Central memory CD8-positive, alpha-beta T cell (primary cell): ENCODE measurements at regions not wholly inside any gene's neighbourhood (a gene's known extent, or its start where the extent isn't known, plus 50 kb on each side); places are given as distances from the start of the nearest gene placed in this dataset.
"Not testable (repeated sequence)": the region's sequence is repeated elsewhere in the genome, so short reads cannot be mapped to it uniquely, and the experiment has no call there.

Experiments
- ATAC-seq: fragments of 150-1000 bp; cut with Tn5 transposase; replicated peaks from 2 replicates; pipeline ENCODE4 v1.10.0; 2022; ENCODE audit warnings: mild to moderate bottlenecking, moderate FRiP score, moderate number of reproducible peaks; ENCODE audit not compliant: poor library complexity, severe bottlenecking; ENCODE audit errors: extremely low read depth
- DNase-seq, 2 donors: peaks; one replicate each; pipeline ENCODE4 v3.0.0; 2021; ENCODE audit warnings: low spot score in 2 of 2
- H3K27ac Mint-ChIP-seq: one replicate; pipeline ENCODE4 v1.8.0; 2022; ENCODE audit warnings: low read depth, mild to moderate bottlenecking, moderate library complexity, mixed read lengths
- H3K27me3 Mint-ChIP-seq: one replicate; pipeline ENCODE4 v1.8.0; 2022; ENCODE audit warnings: mixed read lengths
- H3K36me3 Mint-ChIP-seq: one replicate; pipeline ENCODE4 v1.8.0; 2022; ENCODE audit warnings: mild to moderate bottlenecking, moderate library complexity, mixed read lengths; ENCODE audit not compliant: insufficient read depth
- H3K4me1 Mint-ChIP-seq: one replicate; pipeline ENCODE4 v1.8.0; 2022; ENCODE audit warnings: mixed read lengths
- H3K4me3 Mint-ChIP-seq: one replicate; pipeline ENCODE4 v1.8.0; 2022; ENCODE audit warnings: mild to moderate bottlenecking, moderate library complexity, mixed read lengths
- H3K9me3 Mint-ChIP-seq: one replicate; pipeline ENCODE4 v1.8.0; 2022; ENCODE audit warnings: mixed read lengths

DNA sequence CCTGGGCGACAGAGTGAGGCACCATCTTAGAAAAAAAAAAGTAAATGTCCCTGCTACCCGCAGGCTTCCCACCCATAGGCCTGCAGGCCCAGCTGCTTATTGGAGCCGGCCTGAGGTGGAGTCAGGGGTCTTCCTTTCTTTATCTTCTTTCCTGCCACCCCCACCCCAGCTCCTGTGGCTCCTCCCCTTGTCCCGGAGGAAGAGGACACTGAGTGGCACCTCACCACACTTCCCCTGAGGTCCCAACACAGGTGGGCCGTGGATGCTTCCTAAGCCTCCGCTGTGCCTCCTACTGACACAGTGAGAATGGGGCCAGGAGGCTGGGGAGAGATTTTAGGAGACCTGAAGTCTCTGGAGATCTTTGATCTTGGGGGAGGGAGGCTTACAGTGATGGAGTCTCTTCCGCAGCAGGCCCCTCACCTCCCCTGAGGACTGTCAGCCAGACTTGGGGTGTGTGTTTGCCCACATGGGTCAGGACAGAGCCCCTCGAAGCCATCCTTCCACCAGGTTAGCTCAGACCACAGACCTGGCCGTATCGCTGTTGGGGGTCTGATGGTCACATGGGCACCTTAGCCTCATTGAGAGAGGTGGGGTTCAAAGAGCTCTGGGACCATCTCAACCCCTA lies 135.4 kb upstream of the IER5L start:
- Mint-ChIP-seq H3K4me3 (no peak overlapping the region), H3K27me3 (peaks cover 8% of the 10 kb centered on the region), H3K4me1 (peaks cover 5% of the 10 kb centered on the region), H3K9me3 (no peaks in the 10 kb centered on the region), H3K36me3 (peaks cover 2% of the 10 kb centered on the region), H3K27ac (no peak overlapping the region)
- no peak for DNase-seq
- ATAC-seq, result no peak

DNA sequence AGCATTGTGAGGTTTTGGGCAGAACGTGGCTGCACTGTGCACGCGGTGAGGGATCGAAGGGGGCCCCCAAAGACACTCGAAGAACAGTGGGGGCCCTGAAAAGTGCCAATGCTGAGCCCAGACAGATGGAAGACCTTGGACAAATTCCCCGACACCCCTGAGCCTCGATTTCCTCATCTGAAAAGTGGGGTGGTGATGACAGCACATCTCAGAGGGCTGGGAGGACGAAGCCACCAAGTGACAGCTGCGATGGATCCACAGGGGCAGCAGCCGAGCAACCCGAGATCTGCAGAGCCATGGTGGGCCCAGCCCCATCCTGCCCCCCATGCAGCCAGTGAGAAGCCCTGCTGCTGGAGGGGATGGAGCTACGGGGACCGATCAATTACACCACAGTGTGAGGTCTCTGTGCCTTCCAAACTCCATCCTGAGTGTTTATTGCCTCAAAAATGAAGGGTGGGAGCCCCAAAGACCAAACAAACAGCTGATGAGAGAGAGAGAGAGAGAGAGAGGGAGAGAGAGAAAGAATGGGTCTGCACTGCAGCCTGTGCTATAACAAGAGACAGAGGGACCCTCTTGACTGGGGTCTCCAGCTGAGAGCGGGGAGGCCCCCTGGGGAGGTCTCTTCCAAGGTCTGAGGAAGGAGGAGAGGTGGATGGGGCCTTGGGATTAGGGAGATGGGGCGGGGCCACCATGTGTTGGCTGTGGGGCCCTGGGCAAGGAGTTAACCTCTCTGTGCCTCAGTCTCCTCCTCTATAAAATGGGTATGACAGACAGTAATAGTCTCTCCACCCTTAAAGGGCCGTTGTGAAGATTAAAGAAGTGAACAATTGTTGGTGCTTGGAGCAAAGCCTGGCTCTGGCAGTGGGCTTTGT lies 134.4 kb upstream of the IER5L start:
- Mint-ChIP-seq H3K27me3 (peaks cover 9% of the 10 kb centered on the region), H3K4me1 (peaks cover 5% of the 10 kb centered on the region), H3K9me3 (no peaks in the 10 kb centered on the region), H3K36me3 (peaks cover 2% of the 10 kb centered on the region), H3K4me3 (no peak overlapping the region), H3K27ac (peak overlapping the region; percentile 56)
- DNase-seq (no peak), ATAC-seq (no peak)

DNA sequence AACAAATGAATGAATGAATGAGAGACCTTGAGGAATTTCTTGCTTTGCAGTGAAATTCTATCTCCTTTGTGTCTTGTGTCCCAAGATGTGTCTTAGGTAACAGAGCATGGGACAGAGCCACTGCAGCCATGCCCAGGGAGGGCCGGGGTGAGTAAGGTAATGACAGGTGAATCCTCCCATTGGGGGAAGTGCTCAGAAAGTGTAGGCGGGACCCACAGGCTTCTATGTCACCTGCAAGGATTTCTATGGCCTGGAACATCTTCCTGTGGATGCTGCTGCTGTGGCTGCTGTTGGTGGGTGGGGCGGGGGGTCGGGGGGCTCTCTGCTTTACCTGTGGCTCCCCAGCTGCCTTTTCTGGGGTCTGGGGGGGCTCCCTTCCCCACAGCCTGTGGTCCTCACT lies 133.6 kb upstream of the IER5L start:
- H3K36me3 Mint-ChIP-seq, result peaks cover 2% of the 10 kb centered on the region
- peaks cover 5% of the 10 kb centered on the region for H3K4me1 Mint-ChIP-seq
- ATAC-seq (no peak), DNase-seq (no peak)
- H3K27ac Mint-ChIP-seq, result no peak overlapping the region
- H3K9me3 Mint-ChIP-seq, result no peaks in the 10 kb centered on the region
- H3K27me3 Mint-ChIP-seq, result peaks cover 9% of the 10 kb centered on the region
- H3K4me3 Mint-ChIP-seq, result no peak overlapping the region

GRCh38 chr9:129310666-129311350 lies 132.7 kb upstream of the IER5L start:
- H3K4me3 Mint-ChIP-seq, result no peak overlapping the region
- no peak overlapping the region for H3K27ac Mint-ChIP-seq
- no peak for DNase-seq
- H3K9me3 Mint-ChIP-seq, result no peaks in the 10 kb centered on the region
- H3K4me1 Mint-ChIP-seq, result peaks cover 5% of the 10 kb centered on the region
- H3K27me3 Mint-ChIP-seq, result peaks cover 9% of the 10 kb centered on the region
- peaks cover 2% of the 10 kb centered on the region for H3K36me3 Mint-ChIP-seq
- ATAC-seq, result no peak

DNA sequence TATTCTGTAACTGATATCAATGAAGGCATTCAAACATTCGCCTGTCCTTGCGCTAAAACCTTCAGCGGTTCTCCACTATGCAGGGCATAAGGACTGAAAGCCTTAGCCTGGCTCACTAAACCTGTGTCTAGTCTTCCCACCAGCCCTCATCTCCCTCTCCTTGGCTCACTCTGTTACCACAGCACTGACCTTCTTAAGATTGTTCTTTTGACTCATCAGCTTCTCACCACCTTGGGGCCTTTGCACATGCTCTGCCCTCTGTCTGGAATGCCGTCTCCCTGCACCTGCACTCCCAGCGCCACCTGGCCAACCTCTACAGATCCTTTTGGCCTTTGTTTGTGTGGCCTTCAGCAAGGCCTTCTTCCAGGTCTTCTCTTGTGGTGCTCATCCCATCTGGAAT lies 131.8 kb upstream of the IER5L start:
- ATAC-seq, result no peak
- Mint-ChIP-seq H3K27me3 (peaks cover 9% of the 10 kb centered on the region), H3K9me3 (no peaks in the 10 kb centered on the region), H3K36me3 (peaks cover 2% of the 10 kb centered on the region), H3K27ac (no peak overlapping the region), H3K4me1 (peaks cover 5% of the 10 kb centered on the region), H3K4me3 (no peak overlapping the region)
- DNase-seq, result no peak

DNA sequence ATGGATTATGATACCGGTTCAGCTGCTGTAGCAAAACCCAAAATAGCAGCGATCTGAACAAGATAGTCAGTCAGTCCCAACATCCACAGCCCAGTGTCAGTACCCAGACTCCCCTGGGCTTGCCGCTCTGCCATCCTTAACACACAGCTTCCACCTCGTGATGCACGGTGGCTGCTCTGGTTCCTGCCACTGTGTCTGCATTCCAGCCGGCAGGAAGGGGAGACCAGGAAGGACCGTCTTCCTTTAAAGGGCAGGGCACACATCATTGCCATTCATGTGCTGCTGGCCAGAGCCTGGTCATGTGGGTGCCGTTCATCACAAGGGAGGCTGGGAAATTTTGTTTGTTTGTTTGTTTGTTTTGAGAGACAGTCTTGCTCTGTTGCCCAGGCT lies 131.0 kb upstream of the IER5L start:
- Mint-ChIP-seq H3K4me3 (no peak overlapping the region), H3K27ac (no peak overlapping the region), H3K9me3 (no peaks in the 10 kb centered on the region), H3K4me1 (peaks cover 5% of the 10 kb centered on the region), H3K36me3 (peaks cover 2% of the 10 kb centered on the region), H3K27me3 (peaks cover 9% of the 10 kb centered on the region)
- ATAC-seq, result no peak
- DNase-seq, result no peak

- H3K9me3 Mint-ChIP-seq, result no peaks in the 10 kb centered on the region
- no peak overlapping the region for H3K27ac Mint-ChIP-seq
- H3K36me3 Mint-ChIP-seq, result peaks cover 2% of the 10 kb centered on the region
- no peak overlapping the region for H3K4me3 Mint-ChIP-seq
- peaks cover 21% of the 10 kb centered on the region for H3K27me3 Mint-ChIP-seq
- ATAC-seq, result no peak
- no peak for DNase-seq
- peaks cover 5% of the 10 kb centered on the region for H3K4me1 Mint-ChIP-seq
Measured at GRCh38 chr9:129307227-129307970, 129.3 kb upstream of the IER5L start.

DNA sequence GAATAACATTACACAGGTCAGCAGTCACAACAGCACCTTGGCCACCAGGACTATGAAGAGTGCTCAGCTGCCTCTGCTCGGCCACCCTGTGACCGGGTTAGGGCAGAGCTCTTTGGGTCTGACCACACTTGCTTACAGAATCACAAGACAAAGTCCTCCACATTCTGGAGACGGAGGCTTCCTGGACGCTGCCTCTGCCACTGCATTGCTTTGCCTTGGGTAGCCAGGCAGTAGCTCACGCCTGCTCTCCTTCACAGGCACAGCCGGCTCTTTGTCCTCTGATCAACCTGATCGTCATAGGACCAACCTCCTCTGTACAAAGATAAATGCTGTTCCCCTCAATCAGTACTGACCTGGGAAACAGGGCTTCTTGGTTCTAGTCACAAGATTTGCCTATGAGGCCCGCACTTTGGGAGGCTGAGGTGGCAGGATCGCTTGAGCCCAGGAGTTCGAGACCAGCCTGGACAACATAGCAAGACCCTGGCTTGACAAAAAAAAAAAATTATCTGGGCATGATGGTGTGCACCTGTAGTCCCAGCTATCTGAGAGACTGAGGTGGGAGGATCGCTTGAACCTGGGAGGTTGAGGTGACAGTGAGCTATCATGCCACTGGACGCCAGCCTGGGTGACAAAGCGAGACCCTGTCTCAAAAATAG lies 128.4 kb upstream of the IER5L start:
- DNase-seq, result no peak

GRCh38 chr9:129305246-129305645 lies 127.2 kb upstream of the IER5L start:
- no peak overlapping the region for H3K27ac Mint-ChIP-seq
- H3K36me3 Mint-ChIP-seq, result no peaks in the 10 kb centered on the region
- ATAC-seq, result no peak
- H3K27me3 Mint-ChIP-seq, result peaks cover 38% of the 10 kb centered on the region
- no peaks in the 10 kb centered on the region for H3K9me3 Mint-ChIP-seq
- no peak overlapping the region for H3K4me3 Mint-ChIP-seq
- no peak for DNase-seq
- H3K4me1 Mint-ChIP-seq, result no peaks in the 10 kb centered on the region

More for the DNA sequence above, 128.4 kb upstream of the IER5L start:
- ATAC-seq, result no peak
- Mint-ChIP-seq H3K36me3 (no peaks in the 10 kb centered on the region), H3K9me3 (no peaks in the 10 kb centered on the region), H3K4me3 (no peak overlapping the region), H3K27ac (no peak overlapping the region), H3K27me3 (peaks cover 29% of the 10 kb centered on the region), H3K4me1 (no peaks in the 10 kb centered on the region)

DNA sequence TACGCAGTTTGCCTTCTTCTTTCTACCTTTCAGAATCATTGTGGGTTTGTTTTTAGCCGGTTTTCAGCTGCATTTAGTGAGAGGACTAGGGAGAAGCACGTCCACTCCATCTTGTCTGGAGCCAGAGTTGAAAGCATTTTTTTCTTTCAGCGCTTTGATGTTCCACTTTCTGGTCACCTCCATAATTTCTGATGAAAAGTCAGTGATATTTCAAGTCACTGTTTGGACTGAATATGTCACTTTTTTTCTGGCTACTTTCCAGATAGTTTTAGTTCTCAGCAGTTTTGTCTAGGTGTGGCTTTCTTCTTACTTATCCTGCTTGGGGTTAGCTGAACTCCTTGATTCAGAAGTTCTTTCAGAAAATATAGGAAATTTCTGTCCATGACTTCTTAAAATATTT lies 123.9 kb upstream of the IER5L start:
- Mint-ChIP-seq H3K9me3 (no peaks in the 10 kb centered on the region), H3K4me1 (no peaks in the 10 kb centered on the region), H3K27me3 (peaks cover 45% of the 10 kb centered on the region), H3K4me3 (no peak overlapping the region), H3K27ac (no peak overlapping the region), H3K36me3 (peaks cover 3% of the 10 kb centered on the region)
- ATAC-seq (no peak), DNase-seq (no peak)

- not testable (repeated sequence) for DNase-seq, H3K27ac Mint-ChIP-seq, H3K4me3 Mint-ChIP-seq, H3K4me1 Mint-ChIP-seq, H3K9me3 Mint-ChIP-seq, ATAC-seq, H3K36me3 Mint-ChIP-seq
- peaks cover 22% of the 10 kb centered on the region for H3K27me3 Mint-ChIP-seq
Measured at GRCh38 chr9:129296195-129296594, 118.1 kb upstream of the IER5L start.

- H3K4me3 Mint-ChIP-seq, result no peak overlapping the region
- peaks cover 4% of the 10 kb centered on the region for H3K36me3 Mint-ChIP-seq
- no peaks in the 10 kb centered on the region for H3K4me1 Mint-ChIP-seq
- ATAC-seq, result no peak
- H3K27me3 Mint-ChIP-seq, result no peaks in the 10 kb centered on the region
- no peak for DNase-seq
- no peaks in the 10 kb centered on the region for H3K9me3 Mint-ChIP-seq
- no peak overlapping the region for H3K27ac Mint-ChIP-seq
Measured at GRCh38 chr9:129291041-129291501, 113.0 kb upstream of the IER5L start.
